Osteoblast (primary cell): ENCODE measurements at regions not wholly inside any gene's neighbourhood (a gene's known extent, or its start where the extent isn't known, plus 50 kb on each side); places are given as distances from the start of the nearest gene placed in this dataset.

ENCODE experiments used
- DNase-seq: peaks from one replicate; pipeline ENCODE4 v3.0.0; 2011; ENCODE audit warnings: low spot score, mixed read lengths; ENCODE audit not compliant: insufficient read length; ENCODE audit errors: missing footprints
- H2AFZ ChIP-seq: 2 replicates; pipeline ENCODE4 v1.6.0; 2011; ENCODE audit warnings: mild to moderate bottlenecking, low read length
- H3K27ac ChIP-seq: 2 replicates; pipeline ENCODE4 v1.5.1; 2011; ENCODE audit warnings: mild to moderate bottlenecking, low read depth, low read length, moderate library complexity
- H3K27me3 ChIP-seq: 2 replicates; pipeline ENCODE4 v1.6.0; 2012; ENCODE audit warnings: mild to moderate bottlenecking, control low read depth, inconsistent platforms, low read length, moderate library complexity; ENCODE audit not compliant: insufficient read depth
- H3K36me3 ChIP-seq: 2 replicates; pipeline ENCODE4 v1.5.1; 2011; ENCODE audit warnings: mild to moderate bottlenecking, low read length, control low read depth, moderate library complexity; ENCODE audit not compliant: insufficient read depth
- H3K4me1 ChIP-seq: 2 replicates; pipeline ENCODE4 v1.5.1; 2011; ENCODE audit warnings: mild to moderate bottlenecking, low read length, control low read depth, moderate library complexity; ENCODE audit not compliant: insufficient read depth
- H3K4me2 ChIP-seq: 2 replicates; pipeline ENCODE4 v1.6.0; 2011; ENCODE audit warnings: mild to moderate bottlenecking, low read length; ENCODE audit not compliant: insufficient read depth
- H3K4me3 ChIP-seq: fragments of 200-600 bp; sonication (generic); 3 replicates; pipeline ENCODE4 v1.5.1; 2012; ENCODE audit warnings: mild to moderate bottlenecking, low read length, inconsistent platforms; ENCODE audit not compliant: insufficient read depth
- H3K79me2 ChIP-seq: 2 replicates; pipeline ENCODE4 v1.6.0; 2012; ENCODE audit warnings: mild to moderate bottlenecking, low read length, control low read depth, inconsistent platforms; ENCODE audit not compliant: insufficient read depth
- H3K9me3 ChIP-seq: 2 replicates; pipeline ENCODE4 v1.5.1; 2011; ENCODE audit warnings: low read depth, low read length, control low read depth
- H4K20me1 ChIP-seq: 2 replicates; pipeline ENCODE4 v1.6.0; 2012; ENCODE audit warnings: mild to moderate bottlenecking, low read length, control low read depth; ENCODE audit not compliant: insufficient read depth
- TF ChIP-seq, protein P1 (sequence below): IDR thresholded peaks from 2 replicates; pipeline ENCODE4 v1.5.1; 2011; ENCODE audit warnings: mild to moderate bottlenecking, low read depth, low read length, moderate library complexity; ENCODE audit errors: extremely low read depth

DNA sequence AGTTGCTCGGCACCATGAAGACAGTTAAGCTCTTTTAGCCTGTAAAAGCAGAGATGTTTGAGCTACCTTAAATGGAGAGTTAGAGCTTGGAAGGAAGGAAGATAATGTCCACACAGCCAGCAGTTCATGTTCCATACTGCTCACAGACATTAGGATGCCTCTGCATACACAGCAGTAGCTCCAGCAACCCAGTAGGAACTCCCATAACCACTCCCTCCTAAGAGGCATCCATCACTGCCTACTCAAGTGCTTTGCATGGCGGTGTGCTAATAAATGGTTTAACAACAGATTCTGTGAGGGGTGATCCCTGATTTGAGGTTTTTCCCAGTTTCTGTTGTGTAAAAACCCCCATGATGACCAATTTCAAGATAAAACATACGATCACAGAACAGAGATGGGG, 286.4 kb downstream of the HACE1 start:
- Histone ChIP-seq H3K36me3 (no peaks in the 10 kb centered on the region), H3K4me2 (no peak overlapping the region), H3K27me3 (no peaks in the 10 kb centered on the region), H3K27ac (no peak overlapping the region), H3K79me2 (no peaks in the 10 kb centered on the region), H3K4me3 (no peak overlapping the region), H3K9me3 (peaks cover 2% of the 10 kb centered on the region), H2AFZ (no peak overlapping the region), H4K20me1 (no peaks in the 10 kb centered on the region), H3K4me1 (no peaks in the 10 kb centered on the region)
- DNase-seq: no peak
- TF ChIP-seq, protein P1, sequence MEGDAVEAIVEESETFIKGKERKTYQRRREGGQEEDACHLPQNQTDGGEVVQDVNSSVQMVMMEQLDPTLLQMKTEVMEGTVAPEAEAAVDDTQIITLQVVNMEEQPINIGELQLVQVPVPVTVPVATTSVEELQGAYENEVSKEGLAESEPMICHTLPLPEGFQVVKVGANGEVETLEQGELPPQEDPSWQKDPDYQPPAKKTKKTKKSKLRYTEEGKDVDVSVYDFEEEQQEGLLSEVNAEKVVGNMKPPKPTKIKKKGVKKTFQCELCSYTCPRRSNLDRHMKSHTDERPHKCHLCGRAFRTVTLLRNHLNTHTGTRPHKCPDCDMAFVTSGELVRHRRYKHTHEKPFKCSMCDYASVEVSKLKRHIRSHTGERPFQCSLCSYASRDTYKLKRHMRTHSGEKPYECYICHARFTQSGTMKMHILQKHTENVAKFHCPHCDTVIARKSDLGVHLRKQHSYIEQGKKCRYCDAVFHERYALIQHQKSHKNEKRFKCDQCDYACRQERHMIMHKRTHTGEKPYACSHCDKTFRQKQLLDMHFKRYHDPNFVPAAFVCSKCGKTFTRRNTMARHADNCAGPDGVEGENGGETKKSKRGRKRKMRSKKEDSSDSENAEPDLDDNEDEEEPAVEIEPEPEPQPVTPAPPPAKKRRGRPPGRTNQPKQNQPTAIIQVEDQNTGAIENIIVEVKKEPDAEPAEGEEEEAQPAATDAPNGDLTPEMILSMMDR: no peak

DNA sequence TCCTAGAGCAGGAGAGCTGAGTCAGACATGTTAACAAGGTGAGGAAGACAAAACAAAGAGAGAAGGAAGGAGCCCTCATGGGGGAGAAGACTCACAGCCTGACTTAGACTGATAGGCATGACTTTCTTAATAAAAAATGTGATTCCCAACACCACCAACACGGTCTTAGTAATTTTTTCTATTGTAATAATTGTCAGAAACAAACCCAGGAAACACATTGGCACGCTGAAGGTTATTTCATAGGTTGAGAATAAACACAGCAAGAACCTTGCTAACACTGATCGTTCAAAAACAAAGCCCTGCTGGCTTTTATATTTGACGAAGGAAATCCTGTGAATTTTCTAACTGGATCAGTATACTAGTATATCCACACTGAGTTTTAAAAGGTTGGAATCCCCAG, 286.8 kb downstream of the HACE1 start:
- no peak overlapping the region for H3K27ac ChIP-seq
- no peaks in the 10 kb centered on the region for H3K27me3 ChIP-seq
- H3K4me2 ChIP-seq: no peak overlapping the region
- DNase-seq: no peak
- no peaks in the 10 kb centered on the region for H3K4me1 ChIP-seq
- TF ChIP-seq, protein P1: no peak
- H2AFZ ChIP-seq: no peak overlapping the region
- peaks cover 2% of the 10 kb centered on the region for H3K9me3 ChIP-seq
- H3K79me2 ChIP-seq: no peaks in the 10 kb centered on the region
- no peak overlapping the region for H3K4me3 ChIP-seq
- H3K36me3 ChIP-seq: no peaks in the 10 kb centered on the region
- no peaks in the 10 kb centered on the region for H4K20me1 ChIP-seq

DNA sequence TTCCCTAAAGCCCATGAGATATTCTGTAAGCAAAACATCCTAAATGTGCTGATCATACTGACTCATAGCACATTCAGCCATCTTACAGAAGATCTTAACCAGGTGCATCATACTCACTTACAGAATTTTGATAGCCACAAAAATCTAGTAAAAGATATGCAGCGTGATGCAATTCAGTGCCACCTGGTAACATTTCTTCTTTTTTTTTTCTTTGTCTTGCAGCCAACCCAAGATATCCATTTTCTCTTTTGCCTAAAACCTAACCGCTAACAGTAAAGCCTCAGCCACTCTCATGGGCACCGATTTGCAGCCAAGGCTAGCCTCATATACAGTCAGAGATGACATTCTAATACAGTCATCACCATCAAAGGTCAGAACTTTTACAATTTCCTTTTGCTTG, 293.3 kb downstream of the HACE1 start:
- Histone ChIP-seq H3K79me2 (no peaks in the 10 kb centered on the region), H3K36me3 (no peaks in the 10 kb centered on the region), H4K20me1 (no peaks in the 10 kb centered on the region), H3K27ac (no peak overlapping the region), H3K27me3 (no peaks in the 10 kb centered on the region), H3K4me1 (no peaks in the 10 kb centered on the region), H3K9me3 (no peaks in the 10 kb centered on the region), H3K4me3 (no peak overlapping the region), H2AFZ (no peak overlapping the region), H3K4me2 (no peak overlapping the region)
- TF ChIP-seq, protein P1: no peak
- no peak for DNase-seq

DNA sequence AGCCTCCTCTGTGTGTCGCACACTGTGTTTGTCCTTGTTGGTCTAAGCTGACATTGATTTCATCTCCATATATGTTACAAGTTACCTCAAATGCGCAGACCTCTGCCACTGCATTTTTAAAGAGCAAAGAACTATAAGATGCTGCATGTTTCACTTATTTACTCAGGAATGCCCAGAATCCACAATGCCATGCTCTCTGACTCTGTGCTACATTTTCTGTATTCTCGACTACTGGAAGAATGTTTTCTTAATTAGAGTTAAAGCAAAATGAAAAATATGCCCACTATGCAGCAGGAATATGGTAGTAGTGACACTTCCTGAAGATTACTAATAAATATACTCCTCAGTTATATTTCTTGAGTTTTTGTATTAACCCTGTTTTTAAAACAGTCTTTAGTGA, 296.4 kb downstream of the HACE1 start:
- H3K79me2 ChIP-seq: no peaks in the 10 kb centered on the region
- H3K36me3 ChIP-seq: no peaks in the 10 kb centered on the region
- TF ChIP-seq, protein P1: no peak
- H3K27ac ChIP-seq: no peak overlapping the region
- H2AFZ ChIP-seq: no peak overlapping the region
- no peaks in the 10 kb centered on the region for H3K9me3 ChIP-seq
- H4K20me1 ChIP-seq: no peaks in the 10 kb centered on the region
- DNase-seq: no peak
- H3K4me2 ChIP-seq: no peak overlapping the region
- no peaks in the 10 kb centered on the region for H3K4me1 ChIP-seq
- no peaks in the 10 kb centered on the region for H3K27me3 ChIP-seq
- H3K4me3 ChIP-seq: no peak overlapping the region
